ENCODE measurements at regions not wholly inside any gene's neighbourhood (a gene's known extent, or its start where the extent isn't known, plus 50 kb on each side); places are given as distances from the start of the nearest gene placed in this dataset.

- TF ChIP-seq CTCF (IDR thresholded peaks at IDR 0.05) (no peak), POLR2A (IDR thresholded peaks at IDR 0.05) (no peak)
Measured at GRCh38 chr3:67077656-67078055, 79.5 kb downstream of the KBTBD8 start.
